ENCODE measurements at regions not wholly inside any gene's neighbourhood (a gene's known extent, or its start where the extent isn't known, plus 50 kb on each side); places are given as distances from the start of the nearest gene placed in this dataset.

DNA sequence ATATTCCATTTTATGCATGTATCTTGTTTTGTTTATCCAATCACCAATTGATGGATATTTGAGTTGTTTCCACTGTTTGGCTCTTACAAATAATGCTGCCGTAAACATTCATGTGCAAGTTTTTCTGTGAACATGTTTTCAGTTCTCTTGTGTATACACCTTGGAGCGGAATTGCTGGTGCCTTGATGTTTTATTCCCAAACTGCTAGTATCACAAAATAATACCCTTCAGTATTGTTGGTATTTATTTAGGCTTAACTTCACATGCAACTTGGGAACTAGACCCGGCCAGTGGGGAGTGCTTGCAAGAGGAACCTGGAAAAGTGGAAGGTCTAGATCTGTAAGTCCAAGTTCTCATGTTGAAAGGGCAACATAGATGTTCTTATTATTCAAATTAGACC lies 115.9 kb downstream of the CRYAA start:
- TF ChIP-seq POLR2A (IDR thresholded peaks at IDR 0.05): no peak
- TF ChIP-seq, protein P1, sequence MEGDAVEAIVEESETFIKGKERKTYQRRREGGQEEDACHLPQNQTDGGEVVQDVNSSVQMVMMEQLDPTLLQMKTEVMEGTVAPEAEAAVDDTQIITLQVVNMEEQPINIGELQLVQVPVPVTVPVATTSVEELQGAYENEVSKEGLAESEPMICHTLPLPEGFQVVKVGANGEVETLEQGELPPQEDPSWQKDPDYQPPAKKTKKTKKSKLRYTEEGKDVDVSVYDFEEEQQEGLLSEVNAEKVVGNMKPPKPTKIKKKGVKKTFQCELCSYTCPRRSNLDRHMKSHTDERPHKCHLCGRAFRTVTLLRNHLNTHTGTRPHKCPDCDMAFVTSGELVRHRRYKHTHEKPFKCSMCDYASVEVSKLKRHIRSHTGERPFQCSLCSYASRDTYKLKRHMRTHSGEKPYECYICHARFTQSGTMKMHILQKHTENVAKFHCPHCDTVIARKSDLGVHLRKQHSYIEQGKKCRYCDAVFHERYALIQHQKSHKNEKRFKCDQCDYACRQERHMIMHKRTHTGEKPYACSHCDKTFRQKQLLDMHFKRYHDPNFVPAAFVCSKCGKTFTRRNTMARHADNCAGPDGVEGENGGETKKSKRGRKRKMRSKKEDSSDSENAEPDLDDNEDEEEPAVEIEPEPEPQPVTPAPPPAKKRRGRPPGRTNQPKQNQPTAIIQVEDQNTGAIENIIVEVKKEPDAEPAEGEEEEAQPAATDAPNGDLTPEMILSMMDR (IDR thresholded peaks at IDR 0.05 in 4 of 5, conservative IDR thresholded peaks at IDR 0.05 in 1 of 5): no peak

Measured in gastrocnemius medialis (tissue), 4 donors.